Retinal pigment epithelial cell (primary cell): ENCODE measurements at regions not wholly inside any gene's neighbourhood (a gene's known extent, or its start where the extent isn't known, plus 50 kb on each side); places are given as distances from the start of the nearest gene placed in this dataset.

ENCODE experiments used
- DNase-seq: peaks from one replicate; pipeline ENCODE4 v3.0.0-alpha.2; 2010; ENCODE audit warnings: low read depth
- H3K4me3 ChIP-seq: 2 replicates; pipeline ENCODE4 v1.5.1; 2011; ENCODE audit warnings: mild to moderate bottlenecking, low read length, control low read depth, moderate library complexity
- CTCF ChIP-seq: conservative IDR thresholded peaks from 2 replicates; pipeline ENCODE4 v1.5.1; 2011; ENCODE audit warnings: low read depth, low read length, control low read depth, inconsistent platforms

DNA sequence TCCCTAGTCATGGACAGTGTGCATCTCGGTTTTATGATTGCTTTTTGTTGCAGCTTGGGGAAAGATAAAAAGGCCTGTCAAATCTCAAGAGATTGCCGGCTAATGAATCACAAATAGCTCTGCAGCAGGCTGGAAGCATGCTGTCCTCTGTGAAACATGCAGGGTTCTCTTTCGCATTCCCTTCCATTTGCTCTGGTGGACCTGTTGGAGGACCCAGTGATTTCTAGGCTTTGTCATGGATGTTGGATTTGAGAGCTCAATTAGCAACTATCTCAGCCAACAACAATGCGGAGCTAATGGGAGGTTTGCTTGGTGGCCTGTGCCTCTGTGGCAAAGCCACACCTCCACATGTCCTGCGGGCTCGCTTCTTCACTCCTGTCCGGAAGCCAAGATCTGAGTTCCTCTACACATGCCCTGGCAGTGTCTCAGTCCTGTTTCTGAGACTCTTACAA, 418.1 kb upstream of the ARGLU1 start:
- DNase-seq = no peak
- TF ChIP-seq CTCF = no peak
- H3K4me3 ChIP-seq = no peak overlapping the region

- no peak for DNase-seq
- no peak for TF ChIP-seq CTCF
- no peak overlapping the region for H3K4me3 ChIP-seq
Measured at GRCh38 chr13:106985481-106985880, 417.5 kb upstream of the ARGLU1 start.

- no peak overlapping the region for H3K4me3 ChIP-seq
- no peak for DNase-seq
- no peak for TF ChIP-seq CTCF
Measured at GRCh38 chr13:106981051-106981450, 413.1 kb upstream of the ARGLU1 start.

DNA sequence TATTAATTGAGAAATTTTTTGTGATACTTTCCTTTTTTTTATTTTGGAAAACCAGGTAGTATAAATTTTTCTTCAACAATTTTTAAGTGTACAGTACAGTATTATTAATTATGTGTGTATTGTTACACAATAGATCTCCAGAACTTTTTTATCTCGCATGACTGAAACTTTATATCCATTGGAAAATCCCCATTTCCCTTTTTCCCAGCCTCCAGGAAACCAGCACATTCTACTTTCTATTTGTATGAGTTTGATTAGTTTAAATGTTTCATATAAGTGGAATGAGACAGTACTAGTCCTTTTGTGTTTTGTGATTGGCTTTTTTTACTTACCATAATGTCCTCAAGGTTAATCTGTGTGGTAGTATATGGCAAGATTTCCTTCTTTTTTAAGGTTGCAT, 399.5 kb upstream of the ARGLU1 start:
- H3K4me3 ChIP-seq = no peak overlapping the region
- TF ChIP-seq CTCF = no peak
- DNase-seq = no peak

DNA sequence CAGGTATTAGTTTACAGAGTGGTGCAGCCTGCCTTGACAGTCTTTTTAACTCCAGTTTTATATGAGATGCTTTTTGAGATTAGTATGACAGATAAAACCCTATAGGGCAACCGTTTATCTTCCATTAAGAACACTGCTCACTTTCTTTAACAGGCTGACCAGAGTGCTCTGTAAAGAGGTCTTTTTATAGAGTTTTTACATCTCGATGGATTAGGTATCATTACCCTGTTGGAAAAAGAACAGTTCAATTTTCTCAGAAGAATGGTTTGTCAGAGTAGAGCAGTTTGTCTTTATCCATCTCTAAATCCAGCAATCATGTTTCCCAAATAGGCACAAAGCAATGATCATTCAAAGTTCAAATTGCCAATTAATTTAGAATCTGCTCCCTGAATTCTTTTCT, 395.2 kb upstream of the ARGLU1 start:
- DNase-seq = no peak
- TF ChIP-seq CTCF = no peak
- no peak overlapping the region for H3K4me3 ChIP-seq

DNA sequence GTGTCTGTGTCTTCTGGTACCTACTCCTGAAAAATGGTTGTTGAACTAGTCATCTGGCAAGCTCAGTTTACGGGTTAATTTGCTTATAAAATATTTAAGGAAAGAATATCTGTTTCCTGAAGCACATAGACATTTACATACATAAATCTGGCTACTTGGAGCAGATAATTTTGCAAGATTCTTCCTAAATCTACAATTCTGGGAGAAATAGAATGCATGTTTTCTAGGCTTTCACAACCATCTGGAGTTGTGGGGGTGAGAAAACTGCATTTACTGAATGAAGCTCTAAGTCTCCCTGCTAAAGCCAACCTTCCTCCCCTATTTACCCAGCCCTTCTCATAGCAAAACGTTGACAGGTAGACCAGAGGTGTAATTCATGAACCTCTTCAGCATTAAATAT, 393.7 kb upstream of the ARGLU1 start:
- TF ChIP-seq CTCF = no peak
- no peak overlapping the region for H3K4me3 ChIP-seq
- DNase-seq = no peak

- H3K4me3 ChIP-seq = no peak overlapping the region
- no peak for DNase-seq
- no peak for TF ChIP-seq CTCF
Measured at GRCh38 chr13:106961216-106961615, 393.3 kb upstream of the ARGLU1 start.
